LNCAP (cell line): ENCODE measurements at regions not wholly inside any gene's neighbourhood (a gene's known extent, or its start where the extent isn't known, plus 50 kb on each side); places are given as distances from the start of the nearest gene placed in this dataset.

Experiments
- CTCF ChIP-seq: fragments of 450-650 bp; IDR thresholded peaks from 2 replicates; pipeline ENCODE4 v1.5.1; 2017; ENCODE audit warnings: mild to moderate bottlenecking

GRCh38 chr4:33061727-33062126 lies 2341.6 kb downstream of the PCDH7 start:
- TF ChIP-seq CTCF = no peak

- TF ChIP-seq CTCF = no peak
These were observed 2342.1 kb downstream of the PCDH7 start for GRCh38 chr4:33062155-33062806.

- no peak for TF ChIP-seq CTCF
These were observed 2343.1 kb downstream of the PCDH7 start for GRCh38 chr4:33063241-33063640.

- TF ChIP-seq CTCF = no peak
These were observed 2344.1 kb downstream of the PCDH7 start for GRCh38 chr4:33064238-33064637.

- TF ChIP-seq CTCF = no peak
These were observed 2345.6 kb downstream of the PCDH7 start for GRCh38 chr4:33065749-33066148.

- TF ChIP-seq CTCF = no peak
These were observed 2347.1 kb downstream of the PCDH7 start for GRCh38 chr4:33067221-33067620.

GRCh38 chr4:33068539-33068938 lies 2348.4 kb downstream of the PCDH7 start:
- no peak for TF ChIP-seq CTCF

GRCh38 chr4:33071535-33071934 lies 2351.4 kb downstream of the PCDH7 start:
- TF ChIP-seq CTCF = no peak
